Loucy (cell line): ENCODE measurements at regions not wholly inside any gene's neighbourhood (a gene's known extent, or its start where the extent isn't known, plus 50 kb on each side); places are given as distances from the start of the nearest gene placed in this dataset.

Experiments
- H2AFZ ChIP-seq: fragments of 200-600 bp; sonication (generic); 2 replicates; pipeline ENCODE4 v1.6.0; 2016; ENCODE audit warnings: antibody characterized with exemption, mild to moderate bottlenecking, low read length, moderate library complexity
- H3F3A ChIP-seq: fragments of 200-600 bp; 2 replicates; pipeline ENCODE4 v1.6.0; 2016; ENCODE audit warnings: antibody characterized with exemption, low read depth, mild to moderate bottlenecking
- H3K27me3 ChIP-seq: fragments of 200-600 bp; sonication (generic); 2 replicates; pipeline ENCODE4 v1.6.1; 2014; ENCODE audit warnings: low read length, mild to moderate bottlenecking; ENCODE audit not compliant: insufficient read depth, poor library complexity, severe bottlenecking
- H3K36me3 ChIP-seq: fragments of 200-600 bp; sonication (generic); 2 replicates; pipeline ENCODE4 v1.6.1; 2016; ENCODE audit warnings: low read length; ENCODE audit not compliant: insufficient read depth
- H3K4me1 ChIP-seq: fragments of 200-600 bp; sonication (generic); 2 replicates; pipeline ENCODE4 v1.5.1; 2014; ENCODE audit warnings: low read length, mild to moderate bottlenecking; ENCODE audit not compliant: insufficient read depth, poor library complexity, severe bottlenecking
- H3K4me2 ChIP-seq: fragments of 200-600 bp; sonication (generic); 2 replicates; pipeline ENCODE4 v1.6.0; 2014; ENCODE audit warnings: antibody characterized with exemption, low read length, low read depth, mild to moderate bottlenecking; ENCODE audit not compliant: poor library complexity, severe bottlenecking
- H3K4me3 ChIP-seq: fragments of 200-600 bp; sonication (generic); 2 replicates; pipeline ENCODE4 v1.5.1; 2014; ENCODE audit warnings: low read length, mild to moderate bottlenecking, mixed read lengths; ENCODE audit not compliant: poor library complexity, severe bottlenecking
- H3K79me2 ChIP-seq: fragments of 200-600 bp; sonication (generic); 2 replicates; pipeline ENCODE4 v1.6.1; 2014; ENCODE audit warnings: low read length; ENCODE audit not compliant: insufficient read depth
- H3K9ac ChIP-seq: fragments of 200-600 bp; sonication (generic); 2 replicates; pipeline ENCODE4 v1.6.0; 2014; ENCODE audit warnings: mild to moderate bottlenecking, low read depth, low read length, moderate library complexity; ENCODE audit not compliant: poor library complexity, severe bottlenecking
- H3K9me2 ChIP-seq: fragments of 200-600 bp; sonication (generic); replicated peaks from 2 replicates; pipeline ENCODE4 v1.6.1; 2016; ENCODE audit warnings: low read depth, low read length, mixed read lengths
- H3K9me3 ChIP-seq: fragments of 200-600 bp; sonication (generic); 2 replicates; pipeline ENCODE4 v1.6.1; 2014; ENCODE audit warnings: mild to moderate bottlenecking, antibody characterized with exemption, low read length, low read depth; ENCODE audit not compliant: insufficient read depth
- H4K20me1 ChIP-seq: fragments of 200-600 bp; sonication (generic); 2 replicates; pipeline ENCODE4 v1.6.0; 2014; ENCODE audit warnings: antibody characterized with exemption, low read length, mild to moderate bottlenecking; ENCODE audit not compliant: insufficient read depth, poor library complexity, severe bottlenecking
- CTCF ChIP-seq: fragments of 200-600 bp; sonication (generic); conservative IDR thresholded peaks from 2 replicates; pipeline ENCODE4 v1.5.1; 2014; ENCODE audit warnings: mild to moderate bottlenecking, antibody characterized with exemption, low read length
- EZH2phosphoT487 ChIP-seq: fragments of 200-600 bp; IDR thresholded peaks from 2 replicates; pipeline ENCODE4 v1.6.1; 2018; ENCODE audit warnings: antibody characterized with exemption, mild to moderate bottlenecking, moderate library complexity, borderline replicate concordance

GRCh38 chr14:85146779-85147178 is 383.2 kb upstream of the FLRT2 start:
- H4K20me1 ChIP-seq: no peaks in the 10 kb centered on the region
- TF ChIP-seq EZH2phosphoT487 (no peak), CTCF (no peak)
- no peak overlapping the region for H3K4me3 ChIP-seq
- H2AFZ ChIP-seq: no peak overlapping the region
- H3K9me3 ChIP-seq: no peaks in the 10 kb centered on the region
- H3K4me2 ChIP-seq: no peak overlapping the region
- peaks cover 9% of the 10 kb centered on the region for H3K4me1 ChIP-seq
- no peaks in the 10 kb centered on the region for H3K9me2 ChIP-seq
- no peaks in the 10 kb centered on the region for H3F3A ChIP-seq
- H3K36me3 ChIP-seq: no peaks in the 10 kb centered on the region
- H3K9ac ChIP-seq: no peak overlapping the region
- H3K27me3 ChIP-seq: no peaks in the 10 kb centered on the region
- H3K79me2 ChIP-seq: no peaks in the 10 kb centered on the region

- Histone ChIP-seq H2AFZ (no peak overlapping the region), H3K4me3 (no peak overlapping the region), H3K36me3 (no peaks in the 10 kb centered on the region), H3K9me3 (no peaks in the 10 kb centered on the region), H3K79me2 (no peaks in the 10 kb centered on the region), H3K27me3 (no peaks in the 10 kb centered on the region), H3K9ac (no peak overlapping the region), H3K9me2 (no peaks in the 10 kb centered on the region), H3K4me1 (no peaks in the 10 kb centered on the region), H3K4me2 (no peak overlapping the region), H3F3A (no peaks in the 10 kb centered on the region), H4K20me1 (no peaks in the 10 kb centered on the region)
- TF ChIP-seq EZH2phosphoT487 (no peak), CTCF (no peak)
Measured at GRCh38 chr14:85150166-85150565, 379.8 kb upstream of the FLRT2 start.

- Histone ChIP-seq H3F3A (no peaks in the 10 kb centered on the region), H4K20me1 (no peaks in the 10 kb centered on the region)
Measured at GRCh38 chr14:85154714-85155113, 375.2 kb upstream of the FLRT2 start.

More at GRCh38 chr14:85154714-85155113, 375.2 kb upstream of the FLRT2 start:
- H3K27me3 ChIP-seq: no peaks in the 10 kb centered on the region
- H3K4me2 ChIP-seq: no peak overlapping the region
- no peak overlapping the region for H3K4me3 ChIP-seq
- H3K4me1 ChIP-seq: no peaks in the 10 kb centered on the region
- TF ChIP-seq EZH2phosphoT487: no peak
- no peak for TF ChIP-seq CTCF
- no peaks in the 10 kb centered on the region for H3K36me3 ChIP-seq
- H3K79me2 ChIP-seq: no peaks in the 10 kb centered on the region
- no peak overlapping the region for H3K9ac ChIP-seq
- H3K9me2 ChIP-seq: no peaks in the 10 kb centered on the region
- H3K9me3 ChIP-seq: no peaks in the 10 kb centered on the region
- H2AFZ ChIP-seq: no peak overlapping the region
